ENCODE measurements at regions not wholly inside any gene's neighbourhood (a gene's known extent, or its start where the extent isn't known, plus 50 kb on each side); places are given as distances from the start of the nearest gene placed in this dataset.

DNA sequence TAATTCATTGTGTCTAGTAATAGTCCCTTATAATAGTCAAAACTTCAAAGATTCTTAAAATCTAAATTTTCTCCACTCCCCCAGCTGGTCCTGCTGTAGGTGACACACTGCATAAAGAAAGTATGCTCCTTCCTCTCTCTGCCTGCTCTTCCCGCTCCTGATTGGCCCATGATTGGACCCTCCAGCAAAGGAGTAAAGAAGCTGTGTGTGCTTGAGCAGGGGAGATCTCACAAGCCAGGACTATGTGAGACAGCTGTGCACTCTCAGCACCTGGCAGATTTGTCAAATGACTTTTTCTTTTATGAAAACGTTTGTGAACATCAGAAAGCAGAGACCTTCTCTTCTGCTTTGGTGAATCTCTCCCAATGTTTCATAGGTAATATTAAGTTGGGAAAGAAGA, 274.8 kb upstream of the LYPLAL1 start:
- no peak overlapping the region for H2AFZ ChIP-seq (ENCODE audit: low read depth, low read length, severe bottlenecking)
- no peak overlapping the region for H3K9ac ChIP-seq (ENCODE audit: low read length)
- H3K27me3 ChIP-seq (ENCODE audit: low read length): no peaks in the 10 kb centered on the region
- no peaks in the 10 kb centered on the region for H3K9me3 ChIP-seq (ENCODE audit: insufficient read depth, low read length)
- H3K4me3 ChIP-seq (ENCODE audit: insufficient read depth, low read length, poor library complexity, severe bottlenecking): no peak overlapping the region
- H3F3A ChIP-seq (ENCODE audit: insufficient read depth): no peaks in the 10 kb centered on the region
- TF ChIP-seq CTCF (IDR thresholded peaks at IDR 0.05; ENCODE audit: insufficient read depth, low read length, poor library complexity, severe bottlenecking): no peak
- TF ChIP-seq EZH2phosphoT487 (conservative IDR thresholded peaks at IDR 0.05; ENCODE audit: low read length): no peak
- no peaks in the 10 kb centered on the region for H3K79me2 ChIP-seq (ENCODE audit: insufficient read depth, low read length)
- no peaks in the 10 kb centered on the region for H4K20me1 ChIP-seq (ENCODE audit: low read depth, low read length)
- no peak overlapping the region for H3K4me2 ChIP-seq (ENCODE audit: low read depth, low read length, poor library complexity, severe bottlenecking)
- no peak overlapping the region for H3K27ac ChIP-seq (ENCODE audit: low read depth, low read length)
- H3K9me2 ChIP-seq (replicated peaks; ENCODE audit: insufficient read depth, low read length): no peaks in the 10 kb centered on the region
- no peaks in the 10 kb centered on the region for H3K36me3 ChIP-seq (ENCODE audit: low read length)

- Histone ChIP-seq H3K79me2 (ENCODE audit: insufficient read depth, low read length) (no peaks in the 10 kb centered on the region), H3K27ac (ENCODE audit: low read depth, low read length) (no peak overlapping the region), H3K9me3 (ENCODE audit: insufficient read depth, low read length) (no peaks in the 10 kb centered on the region), H3K36me3 (ENCODE audit: low read length) (no peaks in the 10 kb centered on the region), H3K4me2 (ENCODE audit: low read depth, low read length, poor library complexity, severe bottlenecking) (no peak overlapping the region), H3F3A (ENCODE audit: insufficient read depth) (no peaks in the 10 kb centered on the region), H3K4me3 (ENCODE audit: insufficient read depth, low read length, poor library complexity, severe bottlenecking) (no peak overlapping the region), H3K9ac (ENCODE audit: low read length) (no peak overlapping the region), H4K20me1 (ENCODE audit: low read depth, low read length) (no peaks in the 10 kb centered on the region), H3K9me2 (replicated peaks; ENCODE audit: insufficient read depth, low read length) (no peaks in the 10 kb centered on the region), H2AFZ (ENCODE audit: low read depth, low read length, severe bottlenecking) (no peak overlapping the region), H3K27me3 (ENCODE audit: low read length) (no peaks in the 10 kb centered on the region)
- TF ChIP-seq EZH2phosphoT487 (conservative IDR thresholded peaks at IDR 0.05; ENCODE audit: low read length) (no peak), CTCF (IDR thresholded peaks at IDR 0.05; ENCODE audit: insufficient read depth, low read length, poor library complexity, severe bottlenecking) (no peak)
These were observed 273.1 kb upstream of the LYPLAL1 start for GRCh38 chr1:218900615-218901014.

DNA sequence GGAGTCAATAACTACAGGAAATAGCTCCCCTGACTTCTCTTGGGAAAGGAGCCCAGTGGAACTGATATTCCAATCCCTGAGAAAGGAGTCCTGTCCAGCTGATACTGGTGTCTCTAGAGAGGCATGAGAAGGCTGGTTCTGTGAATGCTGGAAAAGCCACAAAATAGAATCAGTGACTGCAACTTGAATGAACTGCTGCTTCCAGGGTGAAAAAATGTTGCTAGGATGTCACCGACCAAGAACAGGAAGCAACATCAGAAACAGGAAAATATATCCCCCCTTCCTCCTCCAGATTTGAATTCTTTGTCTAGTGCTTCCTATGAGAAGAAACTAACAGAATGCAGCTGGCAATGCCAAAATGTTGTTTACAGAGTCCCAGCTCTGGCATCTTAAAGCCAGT, 269.3 kb upstream of the LYPLAL1 start:
- no peak for TF ChIP-seq EZH2phosphoT487 (conservative IDR thresholded peaks at IDR 0.05; ENCODE audit: low read length)
- no peak for TF ChIP-seq CTCF (IDR thresholded peaks at IDR 0.05; ENCODE audit: insufficient read depth, low read length, poor library complexity, severe bottlenecking)
- Histone ChIP-seq H2AFZ (ENCODE audit: low read depth, low read length, severe bottlenecking) (no peak overlapping the region), H3K27me3 (ENCODE audit: low read length) (no peaks in the 10 kb centered on the region), H3K27ac (ENCODE audit: low read depth, low read length) (no peak overlapping the region), H3K36me3 (ENCODE audit: low read length) (no peaks in the 10 kb centered on the region), H3K9me3 (ENCODE audit: insufficient read depth, low read length) (no peaks in the 10 kb centered on the region), H3K4me3 (ENCODE audit: insufficient read depth, low read length, poor library complexity, severe bottlenecking) (no peak overlapping the region), H3K79me2 (ENCODE audit: insufficient read depth, low read length) (no peaks in the 10 kb centered on the region), H3K4me2 (ENCODE audit: low read depth, low read length, poor library complexity, severe bottlenecking) (no peak overlapping the region), H4K20me1 (ENCODE audit: low read depth, low read length) (no peaks in the 10 kb centered on the region), H3K9me2 (replicated peaks; ENCODE audit: insufficient read depth, low read length) (no peaks in the 10 kb centered on the region), H3F3A (ENCODE audit: insufficient read depth) (no peaks in the 10 kb centered on the region), H3K9ac (ENCODE audit: low read length) (no peak overlapping the region)

DNA sequence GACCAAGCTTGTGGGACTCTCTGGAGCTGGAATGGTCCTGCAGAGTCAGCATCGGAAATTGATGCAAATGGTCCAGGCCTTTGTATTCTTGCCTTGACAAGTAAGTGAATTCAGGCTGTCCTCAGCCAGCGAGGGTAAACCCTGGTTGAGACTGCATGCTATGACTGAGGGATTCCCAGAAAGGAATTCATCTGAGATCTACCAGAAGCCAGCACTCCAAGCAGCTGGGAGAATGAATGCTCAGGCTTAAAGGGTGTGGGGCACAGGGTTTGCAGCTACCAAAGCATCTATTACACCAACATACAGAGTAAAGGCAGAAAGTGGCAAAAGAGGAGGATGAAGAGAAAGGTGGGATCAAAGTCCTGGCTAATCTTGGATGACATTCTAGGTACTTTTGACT, 257.0 kb upstream of the LYPLAL1 start:
- Histone ChIP-seq H3K9me2 (replicated peaks; ENCODE audit: insufficient read depth, low read length) (no peaks in the 10 kb centered on the region), H3F3A (ENCODE audit: insufficient read depth) (no peaks in the 10 kb centered on the region), H3K36me3 (ENCODE audit: low read length) (no peaks in the 10 kb centered on the region), H3K9me3 (ENCODE audit: insufficient read depth, low read length) (no peaks in the 10 kb centered on the region), H3K9ac (ENCODE audit: low read length) (no peak overlapping the region), H4K20me1 (ENCODE audit: low read depth, low read length) (no peaks in the 10 kb centered on the region), H3K27me3 (ENCODE audit: low read length) (no peaks in the 10 kb centered on the region), H3K4me2 (ENCODE audit: low read depth, low read length, poor library complexity, severe bottlenecking) (no peak overlapping the region), H3K27ac (ENCODE audit: low read depth, low read length) (no peak overlapping the region), H2AFZ (ENCODE audit: low read depth, low read length, severe bottlenecking) (no peak overlapping the region), H3K79me2 (ENCODE audit: insufficient read depth, low read length) (no peaks in the 10 kb centered on the region), H3K4me3 (ENCODE audit: insufficient read depth, low read length, poor library complexity, severe bottlenecking) (no peak overlapping the region)
- TF ChIP-seq CTCF (IDR thresholded peaks at IDR 0.05; ENCODE audit: insufficient read depth, low read length, poor library complexity, severe bottlenecking): no peak
- TF ChIP-seq EZH2phosphoT487 (conservative IDR thresholded peaks at IDR 0.05; ENCODE audit: low read length): no peak
